ENCODE measurements at regions not wholly inside any gene's neighbourhood (a gene's known extent, or its start where the extent isn't known, plus 50 kb on each side); places are given as distances from the start of the nearest gene placed in this dataset.

- no peak for TF ChIP-seq POLR2AphosphoS5 (IDR thresholded peaks at IDR 0.05)
- TF ChIP-seq POLR2A (IDR thresholded peaks at IDR 0.05) = no peak
- no peak for TF ChIP-seq CTCF (IDR thresholded peaks at IDR 0.05)
Observed at GRCh38 chr16:82488460-82488859, 138.3 kb upstream of the CDH13 start.

Data from upper lobe of left lung (tissue), 4 donors.